ENCODE measurements at regions not wholly inside any gene's neighbourhood (a gene's known extent, or its start where the extent isn't known, plus 50 kb on each side); places are given as distances from the start of the nearest gene placed in this dataset.

- ChIA-PET POLR2A (no interaction called here), CTCF (ENCODE audit: low intra/inter-chr PET ratio, low total read pairs) (no interaction called here)
- H3K4me1 ChIP-seq (ENCODE audit: insufficient read depth, low read length): no peaks in the 10 kb centered on the region
- FAIRE-seq (no peak), ATAC-seq (no peak), DNase-seq (ENCODE audit: low spot score) (no peak)
- peaks cover 15% of the 10 kb centered on the region; the same call in 1 of the 2 replicates for H3K9me3 ChIP-seq (ENCODE audit: low read length)
- H3K79me2 ChIP-seq (ENCODE audit: insufficient read depth, low read length): no peaks in the 10 kb centered on the region
- WGBS (ENCODE audit: low lambda C conversion rate): 44% methylated on average over 4 of the region's 4 CpGs
- no peak overlapping the region for H3K4me2 ChIP-seq (ENCODE audit: low read depth, low read length)
- no peaks in the 10 kb centered on the region for H4K20me1 ChIP-seq (ENCODE audit: insufficient read depth, low read length)
- in situ Hi-C loops (cut with HindIII; ENCODE audit: extremely low pct_ligation_motif_present, low pct_unique_long_range_greater_than_20kb) (no loop called here), intact Hi-C loops (cut with micrococcal nuclease; ENCODE audit: unreplicated experiment) (no loop called here)
- no peaks in the 10 kb centered on the region for H3K36me3 ChIP-seq (replicated peaks in 1 of 2; ENCODE audit: control insufficient read depth in 1 of 2, insufficient read depth in 2 of 2, low read length in 2 of 2)
- H3K27me3 ChIP-seq (ENCODE audit: control insufficient read depth in 1 of 2, insufficient read depth in 2 of 2, low read length in 2 of 2): no peaks in the 10 kb centered on the region
- no peak overlapping the region for H3K9ac ChIP-seq (ENCODE audit: insufficient read depth, low read depth, low read length)
- no peak overlapping the region for H2AFZ ChIP-seq (ENCODE audit: low read length)
- H3K27ac ChIP-seq (ENCODE audit: extremely low read length, insufficient read depth, low read length): no peak overlapping the region
- H3K4me3 ChIP-seq (replicated peaks in 1 of 3; ENCODE audit: insufficient read depth in 1 of 3, low read depth in 2 of 3, low read length in 3 of 3): no peak overlapping the region
- no TSS peak for BruUV-seq (replicated peaks)
- TF ChIP-seq PATZ1 (CRISPR knock-in tag; IDR thresholded peaks at IDR 0.05): no peak
- TF ChIP-seq, protein P1, sequence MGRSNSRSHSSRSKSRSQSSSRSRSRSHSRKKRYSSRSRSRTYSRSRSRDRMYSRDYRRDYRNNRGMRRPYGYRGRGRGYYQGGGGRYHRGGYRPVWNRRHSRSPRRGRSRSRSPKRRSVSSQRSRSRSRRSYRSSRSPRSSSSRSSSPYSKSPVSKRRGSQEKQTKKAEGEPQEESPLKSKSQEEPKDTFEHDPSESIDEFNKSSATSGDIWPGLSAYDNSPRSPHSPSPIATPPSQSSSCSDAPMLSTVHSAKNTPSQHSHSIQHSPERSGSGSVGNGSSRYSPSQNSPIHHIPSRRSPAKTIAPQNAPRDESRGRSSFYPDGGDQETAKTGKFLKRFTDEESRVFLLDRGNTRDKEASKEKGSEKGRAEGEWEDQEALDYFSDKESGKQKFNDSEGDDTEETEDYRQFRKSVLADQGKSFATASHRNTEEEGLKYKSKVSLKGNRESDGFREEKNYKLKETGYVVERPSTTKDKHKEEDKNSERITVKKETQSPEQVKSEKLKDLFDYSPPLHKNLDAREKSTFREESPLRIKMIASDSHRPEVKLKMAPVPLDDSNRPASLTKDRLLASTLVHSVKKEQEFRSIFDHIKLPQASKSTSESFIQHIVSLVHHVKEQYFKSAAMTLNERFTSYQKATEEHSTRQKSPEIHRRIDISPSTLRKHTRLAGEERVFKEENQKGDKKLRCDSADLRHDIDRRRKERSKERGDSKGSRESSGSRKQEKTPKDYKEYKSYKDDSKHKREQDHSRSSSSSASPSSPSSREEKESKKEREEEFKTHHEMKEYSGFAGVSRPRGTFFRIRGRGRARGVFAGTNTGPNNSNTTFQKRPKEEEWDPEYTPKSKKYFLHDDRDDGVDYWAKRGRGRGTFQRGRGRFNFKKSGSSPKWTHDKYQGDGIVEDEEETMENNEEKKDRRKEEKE (IDR thresholded peaks at IDR 0.05): no peak
- no peak for TF ChIP-seq TFDP2 (CRISPR knock-in tag; IDR thresholded peaks at IDR 0.05)
- TF ChIP-seq RCOR2 (CRISPR knock-in tag; IDR thresholded peaks at IDR 0.05): no peak
- no peak for TF ChIP-seq ADNP (CRISPR knock-in tag; IDR thresholded peaks at IDR 0.05)
- no peak for TF ChIP-seq ATM (IDR thresholded peaks at IDR 0.05; ENCODE audit: borderline replicate concordance)
- TF ChIP-seq, protein P2, sequence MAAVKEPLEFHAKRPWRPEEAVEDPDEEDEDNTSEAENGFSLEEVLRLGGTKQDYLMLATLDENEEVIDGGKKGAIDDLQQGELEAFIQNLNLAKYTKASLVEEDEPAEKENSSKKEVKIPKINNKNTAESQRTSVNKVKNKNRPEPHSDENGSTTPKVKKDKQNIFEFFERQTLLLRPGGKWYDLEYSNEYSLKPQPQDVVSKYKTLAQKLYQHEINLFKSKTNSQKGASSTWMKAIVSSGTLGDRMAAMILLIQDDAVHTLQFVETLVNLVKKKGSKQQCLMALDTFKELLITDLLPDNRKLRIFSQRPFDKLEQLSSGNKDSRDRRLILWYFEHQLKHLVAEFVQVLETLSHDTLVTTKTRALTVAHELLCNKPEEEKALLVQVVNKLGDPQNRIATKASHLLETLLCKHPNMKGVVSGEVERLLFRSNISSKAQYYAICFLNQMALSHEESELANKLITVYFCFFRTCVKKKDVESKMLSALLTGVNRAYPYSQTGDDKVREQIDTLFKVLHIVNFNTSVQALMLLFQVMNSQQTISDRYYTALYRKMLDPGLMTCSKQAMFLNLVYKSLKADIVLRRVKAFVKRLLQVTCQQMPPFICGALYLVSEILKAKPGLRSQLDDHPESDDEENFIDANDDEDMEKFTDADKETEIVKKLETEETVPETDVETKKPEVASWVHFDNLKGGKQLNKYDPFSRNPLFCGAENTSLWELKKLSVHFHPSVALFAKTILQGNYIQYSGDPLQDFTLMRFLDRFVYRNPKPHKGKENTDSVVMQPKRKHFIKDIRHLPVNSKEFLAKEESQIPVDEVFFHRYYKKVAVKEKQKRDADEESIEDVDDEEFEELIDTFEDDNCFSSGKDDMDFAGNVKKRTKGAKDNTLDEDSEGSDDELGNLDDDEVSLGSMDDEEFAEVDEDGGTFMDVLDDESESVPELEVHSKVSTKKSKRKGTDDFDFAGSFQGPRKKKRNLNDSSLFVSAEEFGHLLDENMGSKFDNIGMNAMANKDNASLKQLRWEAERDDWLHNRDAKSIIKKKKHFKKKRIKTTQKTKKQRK (IDR thresholded peaks at IDR 0.05; ENCODE audit: low read length): no peak
- TF ChIP-seq IKZF4 (CRISPR knock-in tag; IDR thresholded peaks at IDR 0.05; ENCODE audit: borderline replicate concordance, low read depth, not compliant biosample characterization): no peak
- TF ChIP-seq TARDBP (CRISPR knock-in tag; IDR thresholded peaks at IDR 0.05): no peak
- TF ChIP-seq DRAP1 (CRISPR knock-in tag; IDR thresholded peaks at IDR 0.05): no peak
- TF ChIP-seq, protein P3, sequence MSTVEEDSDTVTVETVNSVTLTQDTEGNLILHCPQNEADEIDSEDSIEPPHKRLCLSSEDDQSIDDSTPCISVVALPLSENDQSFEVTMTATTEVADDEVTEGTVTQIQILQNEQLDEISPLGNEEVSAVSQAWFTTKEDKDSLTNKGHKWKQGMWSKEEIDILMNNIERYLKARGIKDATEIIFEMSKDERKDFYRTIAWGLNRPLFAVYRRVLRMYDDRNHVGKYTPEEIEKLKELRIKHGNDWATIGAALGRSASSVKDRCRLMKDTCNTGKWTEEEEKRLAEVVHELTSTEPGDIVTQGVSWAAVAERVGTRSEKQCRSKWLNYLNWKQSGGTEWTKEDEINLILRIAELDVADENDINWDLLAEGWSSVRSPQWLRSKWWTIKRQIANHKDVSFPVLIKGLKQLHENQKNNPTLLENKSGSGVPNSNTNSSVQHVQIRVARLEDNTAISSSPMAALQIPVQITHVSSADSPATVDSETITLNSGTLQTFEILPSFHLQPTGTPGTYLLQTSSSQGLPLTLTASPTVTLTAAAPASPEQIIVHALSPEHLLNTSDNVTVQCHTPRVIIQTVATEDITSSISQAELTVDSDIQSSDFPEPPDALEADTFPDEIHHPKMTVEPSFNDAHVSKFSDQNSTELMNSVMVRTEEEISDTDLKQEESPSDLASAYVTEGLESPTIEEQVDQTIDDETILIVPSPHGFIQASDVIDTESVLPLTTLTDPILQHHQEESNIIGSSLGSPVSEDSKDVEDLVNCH (CRISPR knock-in tag; IDR thresholded peaks at IDR 0.05): no peak
- TF ChIP-seq CEBPG (CRISPR knock-in tag; IDR thresholded peaks at IDR 0.05): no peak
These were observed 82.9 kb upstream of the TSHZ2 start for GRCh38 chr20:52889225-52889624.
